Stimulated activated CD4-positive, alpha-beta T cell treated with anti-CD3 and anti-CD28 coated beads, Interleukin-12 subunit alpha, Interleukin-12 subunit beta, amount 100 ng/mL, for 24 hours (primary cell): ENCODE measurements at regions not wholly inside any gene's neighbourhood (a gene's known extent, or its start where the extent isn't known, plus 50 kb on each side); places are given as distances from the start of the nearest gene placed in this dataset.

Experiments
- DNase-seq, 2 experiments: peaks; one replicate each; pipeline ENCODE4 v3.0.0-alpha.2; 2020; ENCODE audit warnings: low read depth in 2 of 2

DNA sequence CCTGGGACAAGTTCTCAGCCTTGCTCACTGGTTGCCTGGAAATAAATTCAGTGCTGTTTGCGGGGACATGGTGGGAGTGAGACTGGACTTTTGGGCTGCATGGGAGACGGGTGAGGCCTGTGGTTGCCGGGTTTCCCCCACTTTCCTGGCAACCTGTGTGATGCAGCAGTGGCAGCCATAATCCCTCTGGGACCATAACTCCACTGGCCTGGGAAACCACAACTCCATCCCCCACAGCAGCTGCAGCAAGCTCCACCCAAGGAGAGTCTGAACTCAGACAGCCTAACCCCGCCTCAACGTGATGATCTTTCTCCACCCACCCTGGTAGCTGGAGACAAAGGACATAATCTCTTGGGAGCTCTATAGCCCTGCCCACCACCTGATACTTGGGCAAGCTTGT, 349.9 kb downstream of the PIK3R1 start:
- no peak for DNase-seq

GRCh38 chr5:68576805-68577204, 361.2 kb downstream of the PIK3R1 start:
- DNase-seq, result no peak

DNA sequence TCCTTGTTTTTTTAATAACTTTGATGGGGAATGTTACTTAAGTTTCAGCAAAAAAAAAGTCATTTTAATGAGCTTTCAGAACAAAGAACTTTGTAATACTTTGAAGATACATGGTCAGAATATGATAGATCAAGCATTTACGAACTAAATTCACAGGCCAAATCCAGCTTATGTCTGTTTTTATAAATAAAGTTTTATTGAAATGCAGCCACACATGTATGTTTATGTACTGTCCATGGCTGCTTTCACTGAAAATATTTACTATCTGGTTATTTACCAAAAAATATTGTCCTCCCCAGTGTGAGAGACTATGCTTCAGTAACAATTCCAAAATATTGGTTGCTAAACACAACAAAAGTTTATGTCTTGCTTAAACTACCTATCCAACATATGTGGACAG, 366.7 kb downstream of the PIK3R1 start:
- no peak for DNase-seq

- DNase-seq, result no peak
These were observed 371.6 kb downstream of the PIK3R1 start for GRCh38 chr5:68587171-68587570.

DNA sequence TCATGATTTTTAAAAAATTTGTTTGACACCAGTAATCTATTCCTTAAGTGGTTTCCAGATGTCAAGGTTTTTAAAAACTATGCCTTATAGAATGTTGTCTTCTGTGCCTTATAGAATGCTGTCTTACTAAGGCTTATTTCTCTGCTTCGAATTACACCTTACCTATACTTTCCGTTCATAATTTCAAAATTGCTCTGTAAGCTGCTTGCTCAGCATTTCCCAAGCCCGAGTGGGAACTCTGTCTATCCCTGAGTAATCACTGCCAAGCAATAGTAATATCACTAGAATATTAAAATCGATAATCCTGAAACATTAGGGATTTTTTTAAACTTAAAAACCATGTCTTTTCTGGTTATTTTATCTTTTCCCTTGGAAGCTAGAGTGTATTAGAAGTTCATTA, 376.3 kb downstream of the PIK3R1 start:
- DNase-seq, result no peak

GRCh38 chr5:68592351-68592750, 376.8 kb downstream of the PIK3R1 start:
- DNase-seq, result no peak

DNA sequence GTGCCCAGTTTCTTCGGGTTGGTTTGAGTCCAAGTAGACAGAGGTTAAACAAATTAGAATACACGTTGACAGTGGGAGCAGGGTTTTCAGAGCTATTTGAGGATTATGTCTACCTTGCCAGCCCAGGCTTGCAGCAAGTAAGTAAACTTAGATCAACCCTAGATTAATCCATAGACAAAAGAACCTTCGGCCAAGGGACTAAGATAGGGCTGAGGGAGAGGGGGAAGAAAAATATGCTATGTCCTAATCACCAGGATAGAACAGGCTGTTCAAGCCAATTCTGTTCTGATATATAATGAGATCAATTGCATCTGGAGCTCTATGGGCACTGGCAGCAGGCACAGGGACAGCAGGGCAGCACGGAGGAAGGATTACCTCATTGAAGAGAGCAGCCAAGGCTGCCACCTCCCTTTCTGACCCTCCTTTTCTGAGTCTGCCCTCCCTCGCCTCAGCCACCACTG, 377.7 kb downstream of the PIK3R1 start:
- no peak for DNase-seq

- DNase-seq, result no peak
These were observed 397.4 kb downstream of the PIK3R1 start for GRCh38 chr5:68612972-68613371.

GRCh38 chr5:68618501-68618900, 402.9 kb downstream of the PIK3R1 start:
- no peak for DNase-seq

DNA sequence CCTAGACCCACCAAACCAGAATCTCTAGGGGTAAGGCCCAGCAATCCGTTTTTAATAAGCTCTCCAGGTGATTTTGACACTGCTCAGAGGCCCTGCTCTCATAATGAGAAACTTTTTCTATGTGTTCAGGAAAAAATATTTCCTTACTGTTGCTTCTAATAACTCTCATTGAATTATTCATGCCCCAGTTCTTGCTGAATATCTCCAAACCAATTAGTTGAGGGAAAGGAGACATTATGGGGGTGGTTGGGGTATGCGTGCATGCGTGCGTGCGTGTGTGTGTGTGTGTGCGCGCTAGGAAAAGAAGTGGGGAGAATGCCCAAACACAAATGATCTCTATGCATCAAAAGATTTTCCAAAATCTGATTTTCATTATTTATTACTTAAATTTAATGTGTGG, 411.4 kb downstream of the PIK3R1 start:
- DNase-seq, result no peak

DNA sequence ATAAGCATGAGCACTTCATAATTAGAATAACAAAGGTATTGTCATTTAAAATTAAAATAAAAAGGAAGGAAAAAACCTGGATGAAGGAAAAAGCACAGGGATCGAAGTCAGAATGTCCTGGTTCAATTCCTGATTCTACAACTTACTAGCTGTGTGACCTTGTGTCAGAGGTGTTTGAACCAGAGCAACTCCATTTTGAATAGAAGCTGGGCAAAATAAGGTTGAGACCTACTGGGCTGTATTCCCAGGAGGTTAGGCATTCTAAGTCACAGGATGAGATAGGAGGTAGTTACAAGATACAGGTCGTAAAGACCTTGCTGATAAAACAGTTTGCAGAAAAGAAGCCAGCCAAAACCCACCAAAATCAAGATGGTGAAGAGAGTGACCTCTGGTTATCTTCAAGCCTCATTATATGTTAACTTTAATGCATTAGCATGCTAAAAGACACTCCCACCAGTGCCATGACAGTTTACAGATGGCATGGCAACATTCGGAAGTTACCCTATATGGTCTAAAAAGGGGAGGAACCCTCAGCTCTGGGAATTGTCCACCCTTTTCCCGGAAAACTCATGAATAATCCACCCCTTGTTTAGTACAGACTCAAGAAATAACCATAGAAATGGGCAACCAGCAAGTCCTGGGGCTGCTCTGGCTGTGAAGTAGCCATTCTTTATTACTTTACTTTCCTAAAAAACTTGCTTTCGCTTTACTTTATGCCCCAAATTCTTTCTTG, 412.7 kb downstream of the PIK3R1 start:
- DNase-seq, result no peak

DNA sequence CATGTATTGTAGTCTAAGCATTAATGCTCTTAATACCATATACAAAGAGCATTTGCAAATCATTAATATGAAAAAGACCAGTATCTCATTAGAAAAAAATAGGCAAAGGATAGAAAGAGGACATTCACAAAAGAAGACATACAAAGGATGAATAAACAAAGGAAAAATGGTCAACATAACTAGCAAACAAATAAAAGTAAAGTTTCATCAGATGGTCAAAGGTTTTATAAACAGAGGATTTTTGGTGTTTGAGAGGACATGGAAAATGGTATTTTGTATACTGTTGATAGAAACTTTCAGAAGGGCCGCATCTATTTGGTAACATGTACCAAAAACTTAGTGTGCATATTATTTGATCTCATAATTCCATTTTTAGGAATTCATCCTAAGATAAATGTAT, 414.8 kb downstream of the PIK3R1 start:
- no peak for DNase-seq

- no peak for DNase-seq
These were observed 416.3 kb downstream of the PIK3R1 start for GRCh38 chr5:68631884-68632283.

DNA sequence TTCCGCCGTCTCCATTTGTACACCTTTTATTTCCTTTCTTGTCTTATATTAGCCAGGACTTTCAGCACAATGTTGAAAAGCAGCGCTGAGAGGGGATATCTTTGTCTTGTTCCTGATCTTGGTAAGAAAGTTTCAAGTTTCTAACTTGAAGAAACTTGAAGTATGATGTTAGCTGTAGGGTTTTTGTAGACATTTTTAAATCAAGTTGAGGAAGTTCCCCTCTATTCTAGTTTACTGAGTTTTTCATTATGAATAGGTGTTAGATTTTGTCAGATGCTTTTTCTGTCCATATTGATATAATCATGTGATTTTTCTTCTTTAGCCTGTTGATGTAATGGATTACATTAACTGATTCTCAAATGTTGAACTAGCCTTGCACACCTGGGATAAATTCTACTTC, 425.7 kb downstream of the PIK3R1 start:
- no peak for DNase-seq

DNA sequence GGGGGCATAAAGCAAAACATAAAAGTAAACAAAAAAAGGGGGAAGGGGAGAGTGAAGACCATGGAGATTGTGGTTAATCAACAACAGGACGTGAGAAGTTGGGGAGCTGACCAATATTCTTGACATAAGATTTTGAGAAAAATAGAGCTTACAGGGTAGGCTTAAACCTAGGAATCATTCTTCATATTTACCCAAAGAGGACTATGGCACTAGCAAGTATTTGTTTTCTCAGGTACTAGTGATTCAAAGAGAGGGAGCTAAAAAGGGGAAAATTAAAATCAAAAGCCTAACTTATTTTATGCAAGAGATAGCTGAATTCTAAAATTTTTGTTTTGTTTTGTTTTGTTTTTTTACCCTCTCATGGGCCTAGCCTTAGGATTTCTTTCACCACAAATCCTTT, 427.5 kb downstream of the PIK3R1 start:
- DNase-seq, result no peak

GRCh38 chr5:68644971-68645370, 429.4 kb downstream of the PIK3R1 start:
- DNase-seq, result no peak

GRCh38 chr5:68646144-68646543, 430.6 kb downstream of the PIK3R1 start:
- DNase-seq, result no peak

GRCh38 chr5:68647743-68648142, 432.2 kb downstream of the PIK3R1 start:
- DNase-seq, result no peak

GRCh38 chr5:68648944-68649857, 433.6 kb downstream of the PIK3R1 start:
- DNase-seq, result no peak

- DNase-seq, result no peak
These were observed 437.0 kb downstream of the PIK3R1 start for GRCh38 chr5:68652534-68652965.

- DNase-seq, result no peak
These were observed 437.9 kb downstream of the PIK3R1 start for GRCh38 chr5:68653471-68653870.

GRCh38 chr5:68657055-68657961, 436.5 kb upstream of the SLC30A5 start:
- DNase-seq, result no peak
